Fibroblast of skin of right biceps (primary cell): ENCODE measurements at regions not wholly inside any gene's neighbourhood (a gene's known extent, or its start where the extent isn't known, plus 50 kb on each side); places are given as distances from the start of the nearest gene placed in this dataset.
A peak's percentile ranks its signal among the peaks of the same experiment; 100 is the strongest.

ENCODE experiments used
- DNase-seq: peaks from one replicate; pipeline ENCODE4 v3.0.0-alpha.2; 2013

- DNase-seq, result no peak
Observed at GRCh38 chr20:22924046-22924737, 110.9 kb upstream of the SSTR4 start.

DNA sequence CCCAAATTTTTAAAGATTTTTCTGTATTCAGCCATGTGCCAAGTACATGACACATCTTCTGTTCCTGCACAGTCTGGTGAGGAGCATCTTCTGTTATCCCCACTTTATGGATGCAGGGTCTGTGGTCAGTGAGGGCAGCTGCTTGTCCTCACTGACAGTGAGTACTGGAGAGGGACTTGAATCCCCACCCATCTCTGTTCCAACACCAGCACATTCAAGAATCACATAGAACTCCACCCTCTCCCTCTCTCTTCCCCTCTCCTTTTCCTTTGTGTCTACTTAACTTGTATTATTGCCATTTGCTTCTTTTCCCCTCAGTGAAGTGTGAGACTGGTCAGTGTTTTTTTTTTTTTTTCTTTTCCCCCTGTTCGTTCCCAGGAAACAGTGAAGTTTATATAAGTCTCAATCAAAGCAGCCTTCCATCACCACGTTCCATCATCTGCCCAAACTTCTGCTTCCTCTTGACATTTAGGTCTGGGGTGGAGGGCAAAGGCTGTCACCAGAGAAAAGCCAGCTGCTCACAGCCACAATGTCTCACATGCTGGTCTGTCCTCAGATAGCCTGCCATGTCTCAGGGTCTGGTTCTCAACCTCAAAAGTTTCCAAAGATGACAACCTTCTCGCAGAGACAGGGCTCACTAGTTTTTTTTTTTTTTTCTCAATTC lies 110.0 kb upstream of the SSTR4 start:
- no peak for DNase-seq

GRCh38 chr20:22925613-22925983 lies 109.5 kb upstream of the SSTR4 start:
- peak; percentile 41 for DNase-seq

DNA sequence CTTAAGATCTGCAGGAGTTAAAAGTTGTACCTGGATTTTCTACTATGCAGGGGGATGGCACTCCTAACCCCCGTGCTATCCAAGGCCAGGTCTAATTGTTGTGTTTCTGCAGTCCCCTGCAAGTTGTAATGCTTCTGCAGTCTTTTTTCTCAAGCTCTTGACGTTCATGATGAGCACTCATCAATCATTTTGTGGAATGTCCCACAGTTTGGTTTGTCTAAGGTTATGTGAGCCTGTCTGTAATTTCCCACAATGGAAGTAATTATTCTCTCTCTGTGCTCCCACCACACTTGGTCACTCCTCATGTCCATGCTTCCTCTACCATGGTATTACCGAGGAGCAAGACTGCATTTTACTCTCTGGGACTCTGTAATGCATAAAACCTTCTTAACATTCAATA lies 107.6 kb upstream of the SSTR4 start:
- no peak for DNase-seq

DNA sequence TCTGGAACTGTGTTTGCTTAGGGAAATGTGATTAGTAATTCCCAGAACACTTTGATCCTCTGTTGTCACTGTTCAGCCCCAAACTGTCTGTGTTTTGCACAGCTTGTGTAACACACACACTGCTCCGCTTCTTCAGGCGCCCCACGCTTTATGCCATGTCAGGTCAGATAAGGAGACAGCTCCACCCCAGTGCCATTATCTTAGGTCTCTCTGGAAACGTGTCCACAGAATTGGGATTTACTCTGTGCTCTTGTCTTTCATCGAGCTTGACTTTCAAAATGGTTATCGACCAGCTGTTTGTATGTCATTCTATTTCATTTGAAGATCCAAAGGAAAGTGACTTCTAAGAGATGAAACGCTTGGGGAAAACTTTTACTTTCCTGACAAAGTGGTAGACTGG lies 106.4 kb upstream of the SSTR4 start:
- DNase-seq, result no peak

DNA sequence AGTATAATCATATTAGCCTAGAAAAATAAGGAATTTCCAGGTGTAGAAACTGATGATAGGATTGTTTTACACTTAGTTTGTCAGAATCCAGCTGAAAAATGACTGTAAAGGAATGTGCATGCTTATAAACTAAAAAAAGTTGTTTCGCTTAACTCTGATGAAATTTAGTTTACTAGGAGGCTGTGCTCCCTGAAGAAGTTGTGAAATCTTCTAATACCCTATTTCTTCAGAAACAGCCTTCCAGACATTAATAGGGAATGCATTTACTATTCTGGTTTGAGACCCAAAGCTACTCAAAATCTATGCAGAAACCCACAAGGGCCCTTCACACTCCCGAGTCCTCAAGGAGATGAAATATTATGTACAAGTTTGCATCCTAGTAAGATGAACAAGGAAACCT lies 105.5 kb upstream of the SSTR4 start:
- DNase-seq, result no peak

DNA sequence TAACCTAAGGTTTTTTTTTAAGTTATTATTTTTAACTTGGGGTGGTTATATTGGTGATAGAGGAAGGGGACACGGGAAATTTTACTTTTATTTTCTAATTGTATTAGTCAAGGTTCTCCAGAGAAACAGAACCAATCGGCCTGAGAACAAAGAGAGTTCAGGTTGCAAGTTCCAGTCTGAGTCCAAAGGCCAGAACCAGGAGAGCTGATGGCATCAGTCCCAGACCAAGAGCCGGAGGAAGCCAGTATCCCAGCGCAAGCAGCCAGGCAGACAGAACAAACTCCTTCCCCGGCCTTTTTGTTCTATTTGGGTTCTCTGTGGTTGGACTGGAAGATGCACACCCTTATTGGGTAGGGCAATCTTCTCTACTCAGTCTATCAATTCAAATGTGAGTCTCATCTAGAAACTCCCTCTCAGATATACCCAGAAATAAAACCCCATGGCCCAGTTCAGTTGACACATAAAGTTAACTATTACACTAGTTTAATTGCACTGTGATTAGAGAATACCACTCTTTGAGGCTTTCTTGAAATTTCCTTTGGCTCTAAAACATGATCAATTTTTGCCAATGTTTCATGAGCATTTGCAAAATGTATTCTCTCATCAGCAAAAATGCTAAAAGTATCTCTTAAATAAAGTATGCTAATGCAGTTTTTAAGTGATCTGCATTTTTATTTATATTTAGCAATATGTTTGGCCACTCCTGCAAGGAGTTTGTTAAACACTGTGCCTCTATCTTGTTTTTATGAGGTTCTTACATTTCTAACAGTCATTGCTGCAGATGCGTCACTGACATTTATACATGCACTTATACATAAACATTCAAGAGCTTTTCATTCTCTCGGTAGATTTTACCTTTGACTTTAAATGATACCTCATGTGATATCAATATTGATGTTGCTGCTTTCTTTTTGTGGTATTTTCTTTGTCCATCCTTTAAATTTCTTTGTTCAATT lies 103.2 kb upstream of the SSTR4 start:
- no peak for DNase-seq

DNA sequence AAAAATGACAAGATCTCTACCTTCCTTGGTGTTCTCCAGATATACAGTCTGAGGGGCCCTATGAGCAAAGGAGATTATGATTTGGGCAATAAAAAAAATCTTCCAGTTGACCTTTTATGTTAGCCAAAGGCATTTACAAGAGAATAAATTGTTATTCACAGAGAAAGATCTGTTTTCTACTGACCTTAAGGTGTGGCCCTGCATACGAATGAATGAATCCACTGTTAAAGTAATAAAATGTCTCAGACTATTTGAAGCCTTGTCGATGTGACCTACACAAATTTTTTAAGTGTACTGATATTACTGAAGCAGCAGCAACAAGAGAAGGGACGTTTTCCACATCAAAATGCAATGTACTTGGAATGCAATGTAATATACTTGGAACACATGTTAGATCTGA lies 95.9 kb upstream of the SSTR4 start:
- no peak for DNase-seq

DNA sequence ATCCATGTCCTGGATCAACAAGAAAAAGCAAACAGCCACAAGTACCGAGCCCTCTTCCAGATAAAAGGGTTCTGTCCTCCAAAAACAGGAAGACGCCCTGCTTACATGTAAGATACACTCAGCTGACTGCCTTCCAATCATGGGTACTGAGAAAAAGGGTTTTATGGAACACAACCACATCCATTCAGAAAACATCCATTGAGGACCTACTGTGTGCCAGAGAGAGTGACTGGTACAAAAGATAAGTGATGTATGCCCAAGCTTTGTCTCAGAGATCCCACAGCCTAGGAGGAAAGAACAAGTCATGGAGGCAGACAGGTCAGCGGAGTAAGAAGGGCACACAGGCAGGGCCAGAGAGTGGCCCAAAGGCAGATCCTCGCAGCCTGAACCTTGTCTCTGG lies 94.8 kb upstream of the SSTR4 start:
- no peak for DNase-seq

DNA sequence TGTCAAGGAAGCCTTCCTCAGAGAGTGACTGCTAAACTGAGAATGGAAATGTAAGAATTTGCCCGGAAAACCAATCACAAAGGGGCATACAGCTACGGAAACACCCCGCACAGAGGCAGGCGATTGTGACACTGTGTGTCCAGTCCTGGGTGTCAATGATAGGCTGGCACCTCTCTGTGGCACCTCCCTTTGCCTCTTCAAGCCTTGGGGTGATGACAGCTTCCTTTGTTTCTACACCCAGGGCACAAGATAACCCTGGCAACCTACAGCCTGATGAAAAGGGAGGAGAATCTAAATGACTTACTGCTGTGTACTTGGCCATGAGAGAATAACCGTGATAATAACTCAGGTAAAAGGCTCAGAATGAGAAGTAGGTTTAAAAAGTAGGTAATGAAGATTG lies 93.6 kb upstream of the SSTR4 start:
- no peak for DNase-seq

GRCh38 chr20:22942742-22943141 lies 92.4 kb upstream of the SSTR4 start:
- no peak for DNase-seq

- no peak for DNase-seq
Observed at GRCh38 chr20:22944062-22944461, 91.0 kb upstream of the SSTR4 start.

GRCh38 chr20:22944936-22945335 lies 90.2 kb upstream of the SSTR4 start:
- no peak for DNase-seq

DNA sequence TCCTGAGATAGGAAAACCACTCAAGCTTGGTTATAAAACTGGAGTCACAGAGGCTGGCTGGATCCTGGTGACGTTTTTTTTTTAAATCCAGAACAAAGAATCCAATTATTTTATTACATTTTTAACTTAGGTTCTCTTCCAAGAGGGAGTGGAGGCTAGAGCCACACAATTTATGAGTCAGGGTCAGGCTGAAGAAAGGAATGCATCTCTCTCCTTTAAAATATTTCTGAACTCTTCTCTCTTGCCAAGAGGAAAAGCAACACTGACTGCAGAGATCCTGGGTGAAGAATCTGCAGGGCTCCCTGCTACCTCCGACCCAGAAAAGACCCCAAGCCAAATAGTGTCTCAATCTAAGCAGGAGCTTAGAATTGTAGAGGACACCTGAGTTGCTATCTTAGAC lies 88.5 kb upstream of the SSTR4 start:
- DNase-seq, result peak; percentile 33

DNA sequence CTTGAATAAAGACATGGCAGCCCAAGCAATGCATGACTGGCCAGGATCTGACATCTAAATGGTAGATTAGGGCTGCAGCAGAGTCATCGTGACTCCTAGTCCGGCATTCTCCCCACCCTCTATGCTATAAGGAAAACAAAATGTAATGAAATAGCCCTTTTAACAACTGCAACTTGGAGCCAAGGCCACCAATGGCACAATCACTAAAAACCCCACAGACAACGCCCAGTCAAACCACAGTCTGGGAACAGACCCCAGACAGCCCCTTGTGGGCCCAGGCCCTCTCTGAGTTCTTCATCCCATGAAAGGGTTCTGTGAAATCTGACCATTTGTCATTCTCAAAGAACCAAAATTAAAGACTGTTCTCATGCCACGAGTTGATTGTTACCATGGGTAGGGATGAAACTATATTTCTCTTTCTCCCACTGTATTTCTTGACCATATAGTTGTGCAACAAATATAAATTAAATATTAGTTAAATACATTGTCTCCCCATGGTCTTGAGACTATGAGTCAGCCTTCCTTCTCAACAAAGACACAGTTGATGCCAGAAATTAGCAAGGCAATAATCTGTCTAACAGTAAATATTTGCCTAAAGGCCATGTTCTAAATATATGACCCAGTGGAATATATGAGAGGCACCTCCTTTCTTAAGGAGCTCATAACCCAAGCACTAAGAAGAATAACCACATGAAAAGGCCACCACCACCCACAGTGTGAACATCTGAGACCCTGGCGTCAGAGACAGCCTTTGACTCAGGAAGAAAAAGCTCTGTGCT lies 85.6 kb upstream of the SSTR4 start:
- peak; percentile 3 for DNase-seq

GRCh38 chr20:22951966-22952365 lies 83.1 kb upstream of the SSTR4 start:
- DNase-seq, result no peak

GRCh38 chr20:22954661-22955060 lies 80.5 kb upstream of the SSTR4 start:
- no peak for DNase-seq

DNA sequence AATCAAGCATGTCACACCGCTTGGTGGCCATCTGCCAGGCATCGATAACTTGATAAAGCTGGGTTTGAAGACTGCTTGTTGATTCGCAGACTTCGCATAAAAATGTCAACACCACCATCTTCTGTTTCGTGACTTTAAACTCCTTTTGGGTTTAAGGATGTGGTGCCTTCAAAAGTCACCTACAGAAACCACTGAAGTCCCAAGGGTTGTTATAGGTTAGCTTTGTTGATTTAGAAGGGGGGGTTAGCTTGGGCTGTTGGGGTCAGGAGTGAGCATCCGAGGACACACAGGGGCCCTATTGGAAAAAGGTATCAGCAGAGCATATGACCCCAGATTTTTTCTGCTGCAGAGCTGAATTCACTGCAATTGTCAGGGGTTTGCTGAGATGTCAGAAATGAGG lies 76.7 kb upstream of the SSTR4 start:
- no peak for DNase-seq

DNA sequence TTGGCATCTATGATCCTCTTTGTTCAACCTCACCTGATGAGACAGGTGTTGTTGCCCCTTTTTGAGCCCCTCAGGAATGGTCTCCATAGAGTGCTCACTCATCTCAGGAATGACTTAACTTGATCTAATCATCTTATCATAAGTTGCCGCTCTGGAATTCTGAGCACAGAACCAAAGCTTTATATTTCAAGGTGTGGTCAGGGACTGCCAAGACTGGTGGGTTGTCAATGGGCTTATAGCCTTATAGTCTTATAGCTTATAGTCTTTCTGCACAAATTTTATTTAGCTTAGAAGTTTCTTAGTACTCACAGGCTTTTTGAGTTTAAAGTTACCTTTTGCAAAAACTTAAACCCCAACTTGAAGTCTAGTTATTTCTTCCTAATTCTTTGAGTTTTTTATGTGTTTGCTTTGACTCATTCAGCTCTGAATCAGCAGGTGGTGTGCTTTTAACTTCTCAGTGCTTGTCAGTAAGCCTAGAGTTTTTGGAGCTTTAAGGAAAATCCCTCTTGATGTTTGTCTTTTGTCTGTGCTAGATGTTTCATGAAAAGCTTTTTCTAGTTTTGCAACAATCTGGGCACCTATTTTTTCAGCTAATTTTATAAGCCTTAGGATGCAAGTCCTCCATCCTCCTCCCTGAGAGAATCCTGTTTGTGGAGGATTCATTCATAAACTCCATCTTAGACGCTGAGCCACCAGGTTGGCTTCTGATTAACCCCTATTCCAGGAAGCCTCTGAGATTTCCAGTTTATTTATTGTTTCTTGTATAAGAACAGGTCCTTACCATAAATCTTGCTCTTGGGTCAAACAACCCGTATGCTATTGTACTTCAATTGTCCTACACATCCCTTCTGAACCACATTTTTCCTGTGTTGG lies 72.3 kb upstream of the SSTR4 start:
- peak; percentile 3 for DNase-seq

DNA sequence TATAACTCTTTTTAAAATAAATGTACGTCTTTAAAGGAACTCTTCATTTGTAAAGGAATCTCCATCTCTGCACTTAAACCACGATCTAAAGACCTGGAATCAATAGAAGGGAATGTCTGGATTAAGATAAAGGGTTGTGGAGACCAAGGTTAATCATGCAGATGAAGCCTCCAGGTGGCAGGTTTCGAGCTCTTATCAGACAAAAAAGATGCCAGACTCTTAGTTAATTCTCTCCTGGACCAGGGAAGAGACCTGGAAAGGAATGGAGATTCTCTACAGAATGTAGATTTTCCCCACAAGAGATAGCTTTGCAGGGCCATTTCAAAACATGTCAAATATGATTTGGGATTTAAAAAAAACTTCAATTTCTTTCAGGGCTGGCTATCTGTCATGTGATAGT lies 71.5 kb upstream of the SSTR4 start:
- no peak for DNase-seq

GRCh38 chr20:22966787-22967464 lies 68.2 kb upstream of the SSTR4 start:
- DNase-seq, result no peak
